ENCODE measurements at regions not wholly inside any gene's neighbourhood (a gene's known extent, or its start where the extent isn't known, plus 50 kb on each side); places are given as distances from the start of the nearest gene placed in this dataset.

GRCh38 chr5:17690473-17690872 is 56.2 kb downstream of the TAF11L14 start:
- no peak overlapping the region for H2BK12ac ChIP-seq (ENCODE audit: low read depth, low read length)
- H3K23me2 ChIP-seq (ENCODE audit: low read depth, low read length) = no peaks in the 10 kb centered on the region; the same call in 1 of the 2 replicates
- no peak overlapping the region for H2BK20ac ChIP-seq (ENCODE audit: low read length)
- no peak overlapping the region for H3K56ac ChIP-seq (replicated peaks; ENCODE audit: insufficient read length, low read depth, low read length)
- no peak for DNase-seq (ENCODE audit: low read depth in 1 of 2, low spot score in 2 of 2)
- no peaks in the 10 kb centered on the region for H3K27me3 ChIP-seq (replicated peaks in 1 of 4; ENCODE audit: control insufficient read depth in 3 of 4, extremely low read depth in 1 of 4, insufficient read depth in 3 of 4, low read length in 3 of 4)
- no peak overlapping the region for H3K9ac ChIP-seq (replicated peaks in 1 of 4; ENCODE audit: extremely low read depth in 1 of 4, low read depth in 3 of 4, low read length in 3 of 4)
- no peak overlapping the region for H3K18ac ChIP-seq (ENCODE audit: extremely low read depth, low read length)
- FAIRE-seq = no peak
- no peaks in the 10 kb centered on the region for H3K79me2 ChIP-seq (ENCODE audit: control insufficient read depth in 1 of 2, insufficient read depth in 2 of 2, low read length in 2 of 2)
- no peaks in the 10 kb centered on the region for H3K36me3 ChIP-seq (ENCODE audit: control insufficient read depth in 2 of 4, insufficient read depth in 4 of 4, low read length in 3 of 4)
- H4K91ac ChIP-seq (replicated peaks; ENCODE audit: insufficient read length, low read length) = no peak overlapping the region
- no peak overlapping the region for H4K5ac ChIP-seq (ENCODE audit: insufficient read length, low read depth, low read length)
- H3K27ac ChIP-seq (ENCODE audit: low read depth, low read length) = no peak overlapping the region
- H2AFZ ChIP-seq (ENCODE audit: low read length) = no peak overlapping the region
- H2BK5ac ChIP-seq (ENCODE audit: low read depth, low read length) = no peak overlapping the region
- WGBS, 2 experiments (ENCODE audit: extremely low coverage in 1 of 2, insufficient coverage in 1 of 2, insufficient read length in 1 of 2, insufficient replicate concordance in 2 of 2, low coverage in 1 of 2, low lambda C conversion rate in 2 of 2, missing lambda C conversion rate in 1 of 2) = 60% methylated on average over 3 of the region's 3 CpGs; no CpG with 5 or more reads in 1 of the 2 experiments
- no peaks in the 10 kb centered on the region for H3K9me3 ChIP-seq (ENCODE audit: insufficient read depth in 2 of 2, low read depth in 1 of 2, low read length in 1 of 2)
- no peak overlapping the region for H2BK15ac ChIP-seq (ENCODE audit: low read length)
- no peak overlapping the region for H2AK5ac ChIP-seq (ENCODE audit: low read depth, low read length)
- no peaks in the 10 kb centered on the region for H3K4me1 ChIP-seq (replicated peaks in 1 of 4; ENCODE audit: control insufficient read depth in 3 of 4, insufficient read depth in 4 of 4, low read length in 3 of 4)
- no peak overlapping the region for H3K4me2 ChIP-seq (ENCODE audit: insufficient read depth in 1 of 2, low read depth in 2 of 2, low read length in 2 of 2)
- no peak overlapping the region for H3K23ac ChIP-seq (ENCODE audit: insufficient read length)
- ChIA-PET POLR2A (ENCODE audit: partially characterized antibody) (no interaction called here), CTCF (ENCODE audit: partially characterized antibody) (no interaction called here)
- H2BK120ac ChIP-seq (replicated peaks; ENCODE audit: low read depth, low read length) = no peak overlapping the region
- no peak overlapping the region for H4K8ac ChIP-seq (ENCODE audit: extremely low read depth, insufficient read depth, low read length)
- H3K14ac ChIP-seq (ENCODE audit: insufficient read length) = no peak overlapping the region
- no peaks in the 10 kb centered on the region for H4K20me1 ChIP-seq (replicated peaks in 1 of 2; ENCODE audit: control insufficient read depth in 1 of 2, insufficient read depth in 2 of 2, low read length in 2 of 2)
- H3K4ac ChIP-seq (replicated peaks; ENCODE audit: insufficient read length, low read depth, low read length) = no peak overlapping the region
- no peak overlapping the region for H3K4me3 ChIP-seq (ENCODE audit: extremely low read depth in 1 of 4, insufficient read depth in 2 of 4, low read depth in 3 of 4, low read length in 4 of 4)
- no peaks in the 10 kb centered on the region for H3K79me1 ChIP-seq (ENCODE audit: low read depth, low read length)
- TF ChIP-seq CHD2 (IDR thresholded peaks at IDR 0.05; ENCODE audit: low read length) (no peak), RBBP5 (IDR thresholded peaks at IDR 0.05; ENCODE audit: borderline replicate concordance, low read depth, low read length) (no peak), TBP (IDR thresholded peaks at IDR 0.05; ENCODE audit: low read depth, low read length) (no peak), EP300 (IDR thresholded peaks at IDR 0.05; ENCODE audit: borderline replicate concordance in 1 of 2, low read depth in 2 of 2, low read length in 2 of 2) (no peak), E2F6 (IDR thresholded peaks at IDR 0.05) (no peak), CEBPB (IDR thresholded peaks at IDR 0.05; ENCODE audit: low read depth, low read length) (no peak), POU5F1 (IDR thresholded peaks at IDR 0.05; ENCODE audit: low read depth, low read length) (no peak)
- TF ChIP-seq, protein P1, sequence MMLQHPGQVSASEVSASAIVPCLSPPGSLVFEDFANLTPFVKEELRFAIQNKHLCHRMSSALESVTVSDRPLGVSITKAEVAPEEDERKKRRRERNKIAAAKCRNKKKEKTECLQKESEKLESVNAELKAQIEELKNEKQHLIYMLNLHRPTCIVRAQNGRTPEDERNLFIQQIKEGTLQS (IDR thresholded peaks at IDR 0.05; ENCODE audit: insufficient read depth, low read depth, low read length) = no peak

Measured in H1 (cell line).